Right renal cortex interstitium (tissue), 3 donors: ENCODE measurements at regions not wholly inside any gene's neighbourhood (a gene's known extent, or its start where the extent isn't known, plus 50 kb on each side); places are given as distances from the start of the nearest gene placed in this dataset.
"Not testable (repeated sequence)": the region's sequence is repeated elsewhere in the genome, so short reads cannot be mapped to it uniquely, and the experiment has no call there.

Experiments used
- DNase-seq, 3 donors: peaks; one replicate each; pipeline ENCODE4 v3.0.0-alpha.2; 2013; ENCODE audit warnings: low read depth in 3 of 3, low spot score in 2 of 3

DNA sequence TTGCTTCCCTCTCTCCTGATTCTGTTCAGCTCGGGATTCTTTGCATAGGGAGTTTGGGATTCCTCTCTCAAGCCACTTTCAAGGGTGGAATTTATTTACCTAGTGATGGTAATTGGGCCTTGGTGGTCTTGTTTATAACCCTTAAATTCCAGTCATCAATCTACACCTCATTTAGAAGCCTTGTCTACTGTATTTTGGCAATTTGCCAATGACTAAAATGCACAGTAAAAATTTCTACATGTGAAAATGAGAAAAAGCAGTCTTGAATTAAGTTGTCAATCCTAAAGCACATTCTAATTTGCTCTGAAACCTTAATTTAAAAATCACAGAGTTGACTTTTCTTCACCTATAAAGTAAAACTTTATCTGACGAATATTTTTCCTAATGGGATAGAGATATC is 749.2 kb upstream of the CRIM1 start:
- DNase-seq = no peak

DNA sequence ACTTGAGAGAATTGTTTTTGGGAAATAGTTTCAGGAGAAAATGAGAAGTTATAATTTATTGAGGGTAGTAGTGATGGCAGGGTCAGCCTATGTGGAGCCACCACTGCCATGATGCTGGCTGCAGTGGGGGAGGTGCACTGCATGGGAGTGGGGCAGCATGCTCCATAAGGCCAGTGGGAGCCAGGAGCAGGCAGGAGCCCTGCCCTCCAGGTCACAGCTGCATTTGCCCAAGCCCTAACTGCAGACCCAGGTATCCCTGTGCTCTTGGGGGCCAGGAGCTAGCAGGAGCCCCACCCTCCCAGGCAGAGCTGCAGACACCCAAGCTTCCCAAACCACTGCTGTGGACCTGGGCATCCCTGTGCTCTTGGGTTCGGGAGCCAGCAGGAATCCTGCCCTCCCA is 757.3 kb upstream of the CRIM1 start:
- no peak for DNase-seq

DNA sequence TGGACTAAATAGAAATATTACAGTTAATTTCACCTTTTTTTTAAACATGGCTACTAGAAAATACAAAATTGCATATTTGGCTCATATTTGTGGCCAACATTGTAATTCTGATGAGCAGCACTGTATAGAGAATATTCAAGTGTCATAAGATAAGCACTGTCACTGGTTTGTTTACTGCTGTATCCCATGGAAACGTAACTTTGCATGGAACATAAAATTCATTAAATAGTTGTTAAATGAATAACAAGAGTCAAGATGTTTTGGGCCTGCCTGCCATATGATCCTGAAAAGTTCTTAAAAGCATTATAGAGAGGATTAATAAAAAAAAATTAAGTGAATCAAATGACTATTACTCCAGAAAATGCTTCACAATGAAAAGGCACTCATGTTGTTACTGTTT is 763.7 kb upstream of the CRIM1 start:
- DNase-seq = no peak

DNA sequence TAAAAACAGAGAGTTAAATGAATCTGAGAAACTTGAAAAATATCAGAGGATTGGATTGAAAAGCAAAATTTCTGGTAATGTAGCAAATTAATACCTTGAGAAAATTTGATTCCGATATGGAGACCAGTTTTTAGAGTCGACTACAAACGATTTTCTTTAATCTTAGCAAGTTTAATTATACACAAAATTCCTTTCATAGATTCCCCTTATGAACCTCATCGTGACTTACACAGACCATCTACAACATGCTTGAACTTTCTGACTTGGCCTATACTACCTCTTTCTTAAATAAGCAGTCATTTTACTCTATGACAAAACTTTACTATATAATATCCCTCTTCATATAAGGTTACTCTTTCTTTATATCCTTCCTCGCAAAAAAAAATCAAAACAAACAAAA is 769.6 kb upstream of the CRIM1 start:
- no peak for DNase-seq

- no peak for DNase-seq
Measured at GRCh38 chr2:35582637-35583036, 772.9 kb upstream of the CRIM1 start.

DNA sequence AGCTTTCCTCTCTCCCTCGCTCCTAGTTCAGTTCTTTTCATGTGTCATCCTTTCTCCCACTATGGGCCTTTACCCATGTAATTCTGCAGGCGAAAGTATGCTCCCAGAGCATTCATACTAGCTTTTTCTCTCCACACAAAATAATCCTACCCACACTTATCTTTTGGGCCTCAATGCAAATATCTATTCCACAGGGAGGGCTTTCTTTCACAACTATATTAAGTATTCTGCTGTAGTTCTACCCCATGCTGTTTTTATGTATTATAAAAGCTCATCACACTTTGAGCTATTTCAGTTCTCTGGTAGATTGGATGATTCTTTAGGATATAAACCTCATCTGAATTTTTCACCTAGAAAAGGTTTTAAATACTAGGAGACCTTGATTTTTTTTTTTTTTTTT is 774.6 kb upstream of the CRIM1 start:
- no peak for DNase-seq

GRCh38 chr2:35568574-35568973 is 787.0 kb upstream of the CRIM1 start:
- DNase-seq = not testable (repeated sequence)

- DNase-seq = no peak
Measured at GRCh38 chr2:35562488-35562887, 793.1 kb upstream of the CRIM1 start.

DNA sequence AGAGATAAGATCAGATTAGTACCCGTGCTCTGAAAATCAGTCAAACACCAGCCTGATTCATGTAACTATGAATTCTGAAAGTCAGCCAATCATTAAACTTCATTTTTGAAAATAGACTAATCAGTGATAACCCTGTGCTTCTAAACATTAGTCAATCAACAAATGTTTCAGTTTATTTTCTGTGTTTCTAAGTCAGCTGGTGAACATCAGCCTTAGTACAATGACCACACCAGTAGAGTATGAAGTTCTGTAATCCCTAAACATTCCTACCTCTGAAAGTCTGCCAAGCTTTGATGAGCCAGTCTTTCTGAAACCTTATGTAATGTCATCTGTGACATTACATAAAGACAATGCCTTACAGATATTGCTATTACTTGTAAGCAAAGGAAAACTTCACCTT is 807.4 kb upstream of the CRIM1 start:
- DNase-seq = no peak

DNA sequence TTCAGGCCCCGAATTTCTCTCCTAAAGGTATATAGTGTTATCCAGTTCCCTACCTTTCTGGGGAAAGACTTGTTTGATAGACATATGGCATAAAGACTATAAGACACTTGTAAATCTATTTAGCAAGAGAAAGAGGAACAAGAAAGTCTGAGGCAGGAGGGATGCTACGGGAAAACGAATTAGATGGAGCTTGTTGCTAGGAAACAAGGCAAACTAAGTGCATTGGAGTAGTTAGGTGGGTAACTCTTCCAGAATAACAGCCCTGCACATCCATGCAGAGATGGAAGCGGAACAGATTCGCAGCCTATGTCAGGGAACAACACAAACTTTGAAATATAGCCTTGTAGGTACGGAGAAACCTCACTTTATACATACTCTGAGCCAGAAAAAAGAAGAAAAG is 810.3 kb upstream of the CRIM1 start:
- DNase-seq = no peak

GRCh38 chr2:35538796-35539195 is 816.8 kb upstream of the CRIM1 start:
- no peak for DNase-seq

DNA sequence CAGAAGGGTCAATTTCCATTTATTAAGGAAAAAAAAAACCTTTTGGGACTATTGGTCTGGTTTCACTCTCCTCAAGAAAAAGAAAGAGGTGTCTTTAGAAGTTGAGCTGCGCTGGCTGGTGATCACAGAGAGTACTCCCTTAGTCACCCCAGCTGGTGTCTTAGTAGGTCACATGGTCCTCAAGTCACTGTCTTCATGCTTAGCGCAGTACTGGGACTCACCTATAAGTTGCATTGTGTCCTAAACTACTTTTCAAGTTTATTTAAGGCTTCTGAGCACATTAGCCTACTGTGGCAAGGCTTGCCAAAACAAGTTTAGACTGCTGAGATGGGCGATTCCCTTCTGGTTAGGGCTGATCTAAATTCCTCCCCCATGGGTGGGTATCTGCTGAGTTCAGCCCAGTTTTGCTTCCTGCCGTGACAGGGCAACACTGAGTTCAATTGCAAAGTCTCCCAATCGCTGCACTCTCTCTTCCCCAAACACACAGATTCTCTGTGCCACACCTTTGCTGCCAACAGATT is 824.9 kb upstream of the CRIM1 start:
- no peak for DNase-seq

DNA sequence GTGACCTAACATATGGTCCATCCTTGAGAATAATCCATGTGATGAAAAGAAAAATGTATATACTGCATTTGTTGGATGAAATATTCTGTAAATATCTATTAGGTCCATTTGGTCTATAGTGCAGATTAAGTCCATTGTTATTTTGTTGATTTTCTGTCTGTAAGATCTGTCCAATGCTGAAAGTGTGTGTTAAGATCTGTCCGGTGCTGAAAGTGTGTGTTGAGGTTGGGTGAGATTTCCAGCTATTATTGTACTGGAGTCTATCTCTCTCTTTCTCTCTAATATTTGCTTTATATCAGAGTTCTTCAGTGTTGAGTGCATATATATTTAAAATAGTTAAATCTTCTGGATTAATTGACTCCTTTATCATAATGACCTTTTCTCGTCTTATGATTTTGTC is 828.8 kb upstream of the CRIM1 start:
- no peak for DNase-seq

DNA sequence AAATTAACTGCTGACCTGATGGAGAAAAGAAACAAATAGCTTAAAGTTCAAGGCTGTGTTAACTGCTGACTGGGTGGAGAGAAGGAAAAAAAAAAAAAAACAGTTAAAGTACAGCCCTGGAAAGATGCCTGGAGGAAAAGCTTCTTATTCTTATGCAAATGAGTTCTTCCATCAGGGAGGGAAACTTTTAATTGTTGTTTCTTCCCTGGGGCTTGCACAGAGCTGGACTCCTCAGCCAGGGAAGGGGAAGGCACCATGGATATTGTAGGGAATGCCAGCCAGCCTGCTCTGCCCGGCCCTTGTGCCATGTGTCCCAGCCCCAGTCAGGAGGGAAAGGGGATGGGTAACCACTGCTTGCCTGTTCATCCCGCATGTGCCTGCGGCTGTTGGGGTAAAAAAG is 833.1 kb upstream of the CRIM1 start:
- no peak for DNase-seq

GRCh38 chr2:35510636-35511035 is 844.9 kb upstream of the CRIM1 start:
- no peak for DNase-seq

DNA sequence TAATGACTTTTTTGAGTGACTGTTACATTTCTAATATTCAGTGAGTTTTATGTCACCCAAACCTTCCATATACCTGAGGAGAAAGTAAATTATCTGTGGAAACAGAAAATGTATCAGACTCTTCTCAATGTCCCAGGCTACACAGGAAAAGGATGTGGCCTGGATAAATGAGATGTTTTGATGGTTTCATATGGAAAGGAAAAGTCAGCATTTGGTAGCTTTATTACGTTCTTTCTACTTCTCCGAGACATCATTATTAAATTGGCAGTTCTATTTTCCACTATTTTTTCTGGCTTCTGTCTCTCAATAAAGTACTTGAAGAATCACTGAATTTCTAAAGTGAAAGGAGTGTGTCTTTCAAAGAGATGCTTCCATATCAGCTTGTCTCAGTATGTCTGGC is 847.0 kb upstream of the CRIM1 start:
- DNase-seq = no peak

DNA sequence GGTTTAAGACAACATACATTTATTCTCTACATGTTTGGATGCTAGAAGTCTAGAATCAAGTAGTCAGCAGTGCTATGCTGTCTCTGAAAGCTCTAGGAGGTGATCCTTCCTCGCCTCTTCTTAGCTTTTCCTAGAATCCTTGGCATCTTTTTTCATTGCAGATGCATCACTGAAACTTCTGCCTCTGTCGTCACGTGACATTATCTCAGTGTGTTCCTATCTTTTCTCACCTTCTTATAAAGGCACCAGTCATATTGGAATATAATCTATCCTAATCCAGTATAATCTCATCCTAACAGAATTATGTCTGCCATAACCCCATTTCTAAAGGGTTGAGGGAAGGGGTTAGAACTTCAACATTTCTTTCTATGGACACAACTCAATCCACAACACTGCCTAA is 851.2 kb upstream of the CRIM1 start:
- no peak for DNase-seq

GRCh38 chr2:35503738-35504199 is 851.8 kb upstream of the CRIM1 start:
- DNase-seq = no peak

GRCh38 chr2:35503311-35503710 is 852.3 kb upstream of the CRIM1 start:
- no peak for DNase-seq

DNA sequence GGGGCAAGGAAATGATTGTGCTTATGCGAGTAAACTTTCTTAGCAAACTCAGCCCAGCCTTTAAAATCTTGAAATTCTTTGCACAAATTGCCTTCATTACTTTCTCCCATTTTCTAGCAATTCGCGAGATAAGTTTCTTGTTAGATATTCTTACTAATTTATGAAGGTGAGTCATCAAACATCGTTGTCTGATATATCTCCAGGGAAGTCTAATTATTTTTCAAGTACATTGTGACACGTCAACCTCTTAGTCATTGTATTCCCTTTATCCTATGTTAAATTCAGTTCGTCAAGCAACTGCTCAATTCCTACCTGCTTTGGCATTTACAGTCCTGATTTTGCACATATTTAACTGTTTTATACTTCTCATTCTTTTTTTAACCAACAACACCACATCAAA is 854.5 kb upstream of the CRIM1 start:
- DNase-seq = no peak

DNA sequence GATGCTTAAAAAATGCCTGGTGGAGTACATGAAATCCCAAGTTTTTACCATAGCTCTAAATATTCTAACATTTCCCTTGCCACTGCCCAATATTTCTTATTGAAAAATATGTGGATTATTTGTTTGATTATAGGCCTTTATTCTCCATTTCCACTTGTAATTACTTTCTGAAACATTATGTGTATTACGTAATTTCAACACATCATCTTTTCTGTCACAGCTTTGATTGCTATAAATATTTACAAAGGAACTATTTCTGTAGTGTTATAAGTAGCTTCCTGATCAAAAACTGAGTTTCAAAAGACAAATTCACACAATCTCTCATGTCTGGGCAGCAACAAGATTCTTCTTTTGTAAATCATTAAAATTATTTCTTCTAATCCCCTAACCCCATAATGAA is 859.6 kb upstream of the CRIM1 start:
- no peak for DNase-seq

GRCh38 chr2:35495182-35495581 is 860.4 kb upstream of the CRIM1 start:
- no peak for DNase-seq

DNA sequence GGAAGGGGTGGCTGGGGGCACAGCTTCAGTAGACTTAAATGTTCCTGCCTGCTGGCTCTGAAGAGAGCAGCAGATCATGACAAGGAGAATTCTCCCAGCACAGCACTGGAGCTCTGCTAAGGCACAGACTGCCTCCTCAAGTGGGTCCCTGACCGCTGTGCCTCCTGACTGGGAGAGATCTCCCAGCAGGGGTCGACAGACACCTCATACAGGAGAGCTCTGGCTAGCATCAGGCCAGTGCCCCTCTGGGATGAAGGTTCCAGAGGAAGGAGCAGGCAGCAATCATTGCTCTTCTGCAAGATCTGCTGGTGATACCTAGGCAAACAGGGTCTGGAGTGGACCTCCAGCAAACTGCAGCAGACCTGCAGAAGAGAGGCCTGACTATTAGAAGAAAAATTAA is 877.5 kb upstream of the CRIM1 start:
- not testable (repeated sequence) for DNase-seq

GRCh38 chr2:35468245-35468644 is 887.3 kb upstream of the CRIM1 start:
- no peak for DNase-seq
